Fibroblast of skin of scalp (primary cell): ENCODE measurements at regions not wholly inside any gene's neighbourhood (a gene's known extent, or its start where the extent isn't known, plus 50 kb on each side); places are given as distances from the start of the nearest gene placed in this dataset.
A peak's percentile ranks its signal among the peaks of the same experiment; 100 is the strongest.
"Not testable (repeated sequence)": the region's sequence is repeated elsewhere in the genome, so short reads cannot be mapped to it uniquely, and the experiment has no call there.

Source experiments
- DNase-seq: peaks from one replicate; pipeline ENCODE4 v3.0.0-alpha.2; 2013

GRCh38 chr14:99995700-99996356, 69.4 kb upstream of the EVL start:
- peak; percentile 40 for DNase-seq

GRCh38 chr14:99996951-99997571, 68.2 kb upstream of the EVL start:
- peak; percentile 22 for DNase-seq

DNA sequence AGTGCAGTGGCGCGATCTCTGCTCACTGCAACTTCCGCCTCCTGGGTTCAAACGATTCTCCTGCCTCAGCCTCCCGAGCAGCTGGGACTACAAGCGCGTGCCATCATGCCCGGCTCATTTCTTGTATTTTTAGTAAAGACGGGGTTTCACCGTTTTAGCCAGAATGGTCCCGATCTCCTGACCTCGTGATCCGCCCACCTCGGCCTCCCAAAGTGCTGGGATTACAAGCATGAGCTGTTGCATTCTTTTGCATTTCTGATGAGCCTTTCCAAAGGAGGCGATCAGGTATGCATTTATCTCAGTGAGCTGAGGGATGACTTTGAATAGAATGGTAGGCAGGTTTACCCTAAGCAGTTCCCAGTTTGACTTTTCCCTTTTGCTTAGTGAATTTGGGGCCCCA, 64.8 kb upstream of the EVL start:
- not testable (repeated sequence) for DNase-seq

- DNase-seq = no peak
These were observed 60.8 kb upstream of the EVL start for GRCh38 chr14:100004392-100004791.

DNA sequence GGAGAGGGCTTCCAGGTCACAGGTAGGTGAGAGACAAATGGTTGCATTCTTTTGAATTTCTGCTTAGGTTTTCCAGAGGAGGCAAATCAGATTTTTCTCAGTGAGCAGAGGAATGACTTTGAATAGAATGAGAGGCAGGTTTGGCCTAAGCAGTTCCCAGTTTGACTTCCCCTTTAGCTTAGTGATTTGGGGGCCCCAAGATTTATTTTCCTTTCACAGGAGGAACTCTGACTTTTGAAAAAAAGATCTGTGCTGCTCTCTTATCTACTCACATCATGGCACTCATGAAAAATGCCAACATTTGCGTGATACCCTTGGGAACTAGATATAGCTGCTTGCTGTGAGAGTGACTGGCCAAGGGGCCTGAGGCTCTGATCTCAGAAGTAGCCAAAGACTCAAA, 58.0 kb upstream of the EVL start:
- no peak for DNase-seq

DNA sequence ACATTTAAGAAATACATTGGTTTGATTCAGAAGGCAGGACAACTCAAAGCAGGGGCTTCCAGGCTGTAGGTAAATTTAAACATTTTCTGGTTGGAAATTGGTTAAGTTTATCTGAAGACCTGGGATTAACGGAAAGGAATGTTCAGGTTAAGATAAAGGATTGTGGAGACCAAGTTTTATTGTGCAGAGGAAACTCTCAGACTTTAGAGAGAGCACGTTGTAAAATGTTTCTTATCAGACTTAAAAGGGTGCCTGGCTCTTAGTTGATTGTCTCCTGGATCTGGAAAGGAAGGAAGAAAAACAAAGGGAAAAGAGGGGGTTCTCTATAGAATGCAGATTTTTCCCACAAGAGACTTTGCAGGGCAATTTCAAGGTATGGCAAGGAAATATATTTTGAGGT, 55.4 kb upstream of the EVL start:
- not testable (repeated sequence) for DNase-seq

GRCh38 chr14:100010679-100011078, 54.5 kb upstream of the EVL start:
- no peak for DNase-seq

DNA sequence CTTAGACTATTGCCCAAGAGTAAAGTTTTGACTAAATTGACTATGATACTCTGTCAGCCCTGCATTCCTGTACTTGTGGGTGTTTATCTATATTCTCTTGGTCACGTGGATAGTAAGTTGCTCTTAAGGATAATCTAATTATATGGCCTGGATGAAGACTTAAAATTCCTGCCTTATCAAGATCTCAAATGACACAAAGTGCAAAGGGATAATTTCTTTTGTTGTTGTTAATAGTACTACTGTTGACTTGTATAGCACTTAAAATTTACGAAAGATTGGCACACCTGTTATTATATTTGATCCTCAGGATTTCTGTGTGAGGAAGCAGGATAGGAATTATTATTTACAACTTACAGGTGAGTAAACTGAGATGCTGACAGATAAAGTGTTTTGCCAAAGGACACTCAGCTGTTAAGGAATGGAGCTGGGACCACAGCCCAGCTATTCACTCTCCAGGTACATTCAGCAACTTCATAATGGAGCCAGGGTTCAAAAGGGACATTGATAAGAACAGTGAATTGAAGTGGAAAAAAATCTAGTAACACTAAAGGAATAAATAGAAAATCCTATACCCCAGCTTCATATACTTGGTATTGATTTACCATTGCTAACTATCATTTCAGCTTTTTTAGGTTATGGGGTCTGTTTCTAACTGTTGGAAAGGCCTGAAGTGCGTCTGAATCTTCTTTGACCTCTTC, 53.4 kb upstream of the EVL start:
- no peak for DNase-seq

DNA sequence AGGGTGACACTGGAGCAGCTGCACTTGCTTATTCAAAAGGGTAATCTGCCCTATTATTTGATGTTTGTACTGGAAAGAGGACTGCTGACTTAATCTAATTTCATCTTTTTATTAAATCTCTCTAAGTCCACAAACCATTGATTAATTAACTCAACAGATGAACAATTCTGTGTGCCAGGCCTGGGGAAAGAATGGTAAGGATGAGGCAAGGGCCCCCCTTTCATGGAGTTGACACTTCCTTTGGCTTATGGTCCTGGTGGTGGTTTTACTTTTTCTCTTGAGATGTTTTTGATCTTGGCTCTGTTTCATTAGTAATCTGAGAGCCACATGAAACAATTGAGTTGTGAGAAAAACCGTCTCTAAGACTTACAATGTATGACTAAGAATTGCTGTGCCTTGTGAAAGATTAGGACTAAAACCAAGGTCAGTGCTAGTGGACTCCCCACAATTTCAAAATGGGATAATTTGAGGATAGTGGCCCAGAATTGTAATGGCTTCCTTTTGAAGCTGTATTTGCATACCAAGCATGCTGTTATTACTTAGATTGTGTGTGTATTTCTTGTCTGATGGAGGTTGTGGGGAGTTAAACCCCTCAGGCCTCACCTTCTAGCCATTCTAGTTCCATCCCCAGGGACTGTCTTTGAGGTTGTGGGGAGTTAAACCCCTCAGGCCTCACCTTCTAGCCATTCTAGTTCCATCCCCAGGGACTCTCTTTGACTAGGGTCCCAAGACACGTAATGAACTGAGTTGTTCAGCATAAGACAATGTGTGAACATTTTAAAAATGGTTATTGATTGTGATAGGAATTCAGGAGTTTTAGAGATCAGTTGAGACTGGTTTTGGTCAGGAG, 52.5 kb upstream of the EVL start:
- no peak for DNase-seq

DNA sequence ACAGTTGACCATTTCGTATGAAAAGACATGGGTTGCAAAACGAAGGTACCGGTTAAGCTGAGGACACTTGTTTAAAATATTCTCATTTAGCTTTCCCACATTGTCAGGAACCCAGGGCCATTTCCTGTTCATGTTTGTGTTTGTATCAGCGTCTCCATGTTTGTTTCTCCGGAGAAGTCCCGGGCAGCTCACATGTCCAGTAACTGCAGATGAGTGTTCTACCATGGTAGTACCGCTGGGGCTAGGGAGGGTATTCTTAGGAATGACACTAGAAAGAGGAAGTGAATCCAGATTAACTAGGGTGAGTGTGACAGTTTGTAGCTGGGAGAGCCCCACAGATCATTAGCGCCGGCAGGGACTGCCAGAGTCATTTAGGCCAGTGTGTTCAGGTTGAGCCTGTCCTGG, 50.0 kb upstream of the EVL start:
- no peak for DNase-seq
